ENCODE measurements at regions not wholly inside any gene's neighbourhood (a gene's known extent, or its start where the extent isn't known, plus 50 kb on each side); places are given as distances from the start of the nearest gene placed in this dataset.

DNA sequence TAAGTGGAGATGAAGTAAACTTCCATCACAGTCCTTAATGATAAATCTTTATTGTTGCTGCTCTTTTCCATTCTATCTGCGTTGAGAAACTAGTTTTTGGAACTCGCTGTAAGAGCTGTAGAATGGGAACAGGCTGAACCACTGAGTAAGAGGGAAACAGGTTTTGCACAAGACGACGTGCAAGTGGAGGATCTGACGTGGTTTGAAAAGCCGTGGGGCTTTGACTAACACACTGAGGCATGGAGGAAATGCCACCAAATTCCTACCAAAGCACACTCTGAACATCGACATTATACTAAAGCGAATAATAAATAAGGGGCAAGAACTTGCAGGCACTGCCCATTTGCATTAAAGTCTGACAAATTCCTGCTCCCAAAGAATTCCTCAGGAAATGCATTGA is 160.6 kb downstream of the KLF6 start:
- no peak for TF ChIP-seq CTCF (IDR thresholded peaks at IDR 0.05; ENCODE audit: low read depth, low read length, missing control alignments)
- H3K4me3 ChIP-seq (replicated peaks; ENCODE audit: low read depth, low read length): no peak overlapping the region
- no peak for DNase-seq (ENCODE audit: extremely low read depth, low read depth)

- DNase-seq (ENCODE audit: extremely low read depth, low read depth): no peak
- no peak for TF ChIP-seq CTCF (IDR thresholded peaks at IDR 0.05; ENCODE audit: low read depth, low read length, missing control alignments)
- H3K4me3 ChIP-seq (replicated peaks; ENCODE audit: low read depth, low read length): no peak overlapping the region
Measured at GRCh38 chr10:3623746-3624145, 161.3 kb downstream of the KLF6 start.

DNA sequence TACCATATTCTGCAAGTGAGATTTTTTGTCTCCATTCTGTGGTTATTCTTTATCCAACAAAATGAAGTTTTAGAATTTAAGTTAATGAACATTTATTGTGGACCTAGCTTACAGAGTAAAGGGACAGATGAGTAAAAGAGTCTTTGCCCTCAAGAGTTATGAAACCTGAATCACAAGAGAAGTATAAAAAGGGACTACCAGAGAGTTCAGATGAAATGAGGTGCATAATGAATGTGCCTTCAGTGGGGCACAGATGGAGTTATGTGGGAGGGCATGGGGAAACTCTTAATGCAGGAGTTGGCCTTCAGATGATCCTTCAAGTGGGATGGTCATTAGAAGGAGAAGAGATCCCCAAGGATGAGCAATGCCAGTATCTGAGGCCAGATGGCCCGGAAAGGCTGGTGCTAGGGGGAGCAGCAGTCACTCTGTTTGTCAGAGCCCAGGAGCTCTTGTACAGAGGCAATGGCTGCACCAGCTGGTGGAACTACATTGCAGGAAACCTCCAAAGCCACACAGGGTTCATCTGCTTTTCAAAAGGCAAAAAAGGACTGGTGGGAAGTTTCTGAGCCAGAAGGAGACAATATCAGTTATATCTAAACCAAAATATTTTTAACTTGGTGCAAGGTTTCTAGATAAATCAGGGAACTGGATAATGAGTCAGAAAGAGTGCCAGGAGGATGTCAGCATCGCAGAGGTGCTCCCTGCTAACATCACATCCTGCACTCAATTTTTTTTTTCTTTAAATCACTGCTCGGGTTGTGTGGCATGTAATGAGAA is 162.0 kb downstream of the KLF6 start:
- no peak for DNase-seq (ENCODE audit: extremely low read depth, low read depth)
- no peak for TF ChIP-seq CTCF (IDR thresholded peaks at IDR 0.05; ENCODE audit: low read depth, low read length, missing control alignments)
- H3K4me3 ChIP-seq (replicated peaks; ENCODE audit: low read depth, low read length): no peak overlapping the region

DNA sequence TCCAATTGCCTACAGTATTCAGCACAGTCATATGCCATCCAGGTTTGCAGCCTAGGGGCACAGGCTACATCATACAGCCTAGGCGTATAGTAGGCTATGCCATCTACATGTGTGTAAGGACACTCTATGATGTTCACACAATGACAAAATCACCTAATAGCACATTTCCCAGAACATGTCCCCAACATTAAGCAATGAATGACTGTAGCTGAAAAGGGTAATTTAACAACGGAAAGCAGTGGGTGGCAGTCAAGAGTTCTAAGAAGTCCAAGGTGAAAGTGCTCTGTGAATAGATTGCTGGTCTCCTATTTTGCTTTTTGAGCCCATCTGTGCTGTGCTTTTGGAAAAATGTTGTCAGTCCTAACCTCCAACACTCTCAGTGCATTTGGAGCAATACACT is 162.6 kb downstream of the KLF6 start:
- no peak for DNase-seq (ENCODE audit: extremely low read depth, low read depth)
- H3K4me3 ChIP-seq (replicated peaks; ENCODE audit: low read depth, low read length): no peak overlapping the region
- TF ChIP-seq CTCF (IDR thresholded peaks at IDR 0.05; ENCODE audit: low read depth, low read length, missing control alignments): no peak

DNA sequence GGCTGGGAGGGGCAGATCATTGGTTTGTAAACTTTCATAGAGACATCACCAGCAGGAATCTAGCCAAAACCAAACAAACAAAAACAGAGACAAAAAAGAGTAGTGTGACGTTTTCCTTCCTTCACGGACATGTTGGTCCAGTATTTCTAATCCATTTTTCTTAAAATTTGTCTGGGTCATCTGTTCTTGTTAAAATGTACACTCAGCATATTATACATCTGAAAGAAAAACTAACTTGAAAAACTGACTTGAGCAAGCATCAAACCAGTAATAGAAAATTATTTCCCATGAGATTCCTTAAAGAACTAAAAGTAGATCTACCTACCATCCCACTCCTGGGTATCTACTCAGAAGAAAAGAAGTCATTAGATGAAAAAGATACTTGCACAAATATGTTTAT is 164.2 kb downstream of the KLF6 start:
- H3K4me3 ChIP-seq (replicated peaks; ENCODE audit: low read depth, low read length): no peak overlapping the region
- TF ChIP-seq CTCF (IDR thresholded peaks at IDR 0.05; ENCODE audit: low read depth, low read length, missing control alignments): no peak
- DNase-seq (ENCODE audit: extremely low read depth, low read depth): no peak

GRCh38 chr10:3619241-3619640 is 165.8 kb downstream of the KLF6 start:
- no peak for TF ChIP-seq CTCF (IDR thresholded peaks at IDR 0.05; ENCODE audit: low read depth, low read length, missing control alignments)
- no peak overlapping the region for H3K4me3 ChIP-seq (replicated peaks; ENCODE audit: low read depth, low read length)
- no peak for DNase-seq (ENCODE audit: extremely low read depth, low read depth)

DNA sequence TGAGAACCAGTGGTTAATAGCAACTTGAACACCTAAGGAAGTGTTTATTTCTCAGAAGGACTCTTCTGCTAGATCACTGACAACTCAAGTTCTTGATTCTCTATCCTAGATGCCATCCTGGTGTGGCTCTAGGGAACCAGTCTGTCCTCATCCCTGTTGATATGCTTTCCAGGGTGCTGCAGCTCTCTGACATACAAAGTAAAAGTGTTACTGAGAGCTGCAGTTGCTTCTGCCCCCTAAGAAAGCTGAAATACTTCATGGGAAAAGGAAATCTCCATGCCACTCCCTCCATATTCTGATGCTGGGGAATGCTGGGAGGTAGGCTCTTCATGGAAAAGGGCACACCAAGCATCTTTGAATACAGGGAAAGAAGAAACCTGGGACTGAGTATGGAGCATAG is 168.1 kb downstream of the KLF6 start:
- DNase-seq (ENCODE audit: extremely low read depth, low read depth): no peak
- H3K4me3 ChIP-seq (replicated peaks; ENCODE audit: low read depth, low read length): no peak overlapping the region
- no peak for TF ChIP-seq CTCF (IDR thresholded peaks at IDR 0.05; ENCODE audit: low read depth, low read length, missing control alignments)
